ENCODE measurements at regions not wholly inside any gene's neighbourhood (a gene's known extent, or its start where the extent isn't known, plus 50 kb on each side); places are given as distances from the start of the nearest gene placed in this dataset.

DNA sequence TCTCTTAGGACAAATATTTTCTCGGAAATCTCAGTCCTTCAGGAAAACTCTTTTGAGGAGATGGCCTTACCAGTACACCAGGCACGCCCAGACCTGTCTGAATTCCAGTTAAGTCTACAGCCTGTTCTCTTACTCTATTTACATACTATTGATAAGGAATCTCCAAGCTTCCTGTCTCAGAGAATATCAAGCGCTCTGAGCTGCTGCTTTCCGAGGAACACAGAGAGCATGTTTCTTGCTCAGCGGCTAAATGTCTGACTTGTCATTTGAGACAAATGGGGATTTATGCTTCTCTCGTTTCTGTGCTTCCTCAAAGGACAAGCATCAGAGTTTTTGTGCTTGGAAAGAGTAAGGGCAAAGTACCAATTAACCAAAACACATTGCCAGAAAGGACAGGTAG, 112.4 kb upstream of the CCDC54 start:
- POLR2A ChIA-PET = no interaction called here

DNA sequence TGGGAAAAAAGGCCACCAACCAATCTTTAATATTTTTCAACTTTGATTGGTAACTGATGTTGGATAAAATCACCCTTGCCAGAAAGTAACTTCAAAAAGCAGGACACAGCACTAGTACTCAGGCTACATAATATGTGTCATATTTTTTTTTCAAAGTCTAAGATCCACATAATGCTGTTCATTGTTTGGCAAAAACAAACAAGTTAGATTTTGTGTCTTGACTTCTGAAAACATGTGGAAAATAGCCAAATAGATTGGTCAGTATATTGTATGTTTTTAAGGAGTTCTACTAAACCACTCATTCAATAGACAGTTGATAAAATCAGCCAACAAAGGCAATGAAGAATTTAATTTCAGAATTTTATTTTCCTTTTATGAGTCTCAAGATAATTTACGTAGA, 111.7 kb upstream of the CCDC54 start:
- ChIA-PET CTCF (interaction anchor here (5.1 to 10.6 kb wide), 2 partner anchors 156 to 163 kb away, joined by 43 to 287 read pairs; no protein-coding TSS in a partner anchor), POLR2A (no interaction called here)
- TF ChIP-seq, protein P1, sequence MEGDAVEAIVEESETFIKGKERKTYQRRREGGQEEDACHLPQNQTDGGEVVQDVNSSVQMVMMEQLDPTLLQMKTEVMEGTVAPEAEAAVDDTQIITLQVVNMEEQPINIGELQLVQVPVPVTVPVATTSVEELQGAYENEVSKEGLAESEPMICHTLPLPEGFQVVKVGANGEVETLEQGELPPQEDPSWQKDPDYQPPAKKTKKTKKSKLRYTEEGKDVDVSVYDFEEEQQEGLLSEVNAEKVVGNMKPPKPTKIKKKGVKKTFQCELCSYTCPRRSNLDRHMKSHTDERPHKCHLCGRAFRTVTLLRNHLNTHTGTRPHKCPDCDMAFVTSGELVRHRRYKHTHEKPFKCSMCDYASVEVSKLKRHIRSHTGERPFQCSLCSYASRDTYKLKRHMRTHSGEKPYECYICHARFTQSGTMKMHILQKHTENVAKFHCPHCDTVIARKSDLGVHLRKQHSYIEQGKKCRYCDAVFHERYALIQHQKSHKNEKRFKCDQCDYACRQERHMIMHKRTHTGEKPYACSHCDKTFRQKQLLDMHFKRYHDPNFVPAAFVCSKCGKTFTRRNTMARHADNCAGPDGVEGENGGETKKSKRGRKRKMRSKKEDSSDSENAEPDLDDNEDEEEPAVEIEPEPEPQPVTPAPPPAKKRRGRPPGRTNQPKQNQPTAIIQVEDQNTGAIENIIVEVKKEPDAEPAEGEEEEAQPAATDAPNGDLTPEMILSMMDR (IDR thresholded peaks at IDR 0.05; ENCODE audit: insufficient read depth, low read length, missing control alignments) = no peak
- H3K4me3 ChIP-seq (ENCODE audit: low read depth, low read length) = no peak overlapping the region
- no peak for DNase-seq (ENCODE audit: low read depth, low spot score)

More for the DNA sequence above, 112.4 kb upstream of the CCDC54 start:
- H3K4me3 ChIP-seq (ENCODE audit: low read depth, low read length) = no peak overlapping the region
- no peak for DNase-seq (ENCODE audit: low read depth, low spot score)
- CTCF ChIA-PET = no interaction called here
- TF ChIP-seq, protein P1 (IDR thresholded peaks at IDR 0.05; ENCODE audit: insufficient read depth, low read length, missing control alignments) = no peak

DNA sequence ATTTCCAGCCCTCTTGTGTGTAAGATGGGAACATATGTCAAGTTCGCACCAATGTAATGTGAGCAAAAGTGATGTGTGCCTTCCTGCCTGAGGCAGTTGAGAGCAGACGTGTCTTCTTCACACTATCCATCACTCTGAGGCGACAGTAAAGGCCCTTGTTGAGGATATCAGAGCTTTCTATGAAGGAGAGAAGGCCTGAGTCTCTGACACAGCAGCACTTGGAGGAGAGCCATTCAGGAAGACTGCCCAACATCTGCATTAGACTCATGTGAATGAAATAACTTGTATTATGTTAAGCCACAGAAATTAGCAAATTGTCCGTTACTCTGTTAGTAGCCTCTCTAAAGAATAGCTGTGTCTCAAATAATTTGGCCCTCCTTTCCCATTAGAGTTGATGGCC, 108.8 kb upstream of the CCDC54 start:
- CTCF ChIA-PET = interaction anchor here (1.0 to 10.6 kb wide), 6 partner anchors 9 to 160 kb away, joined by 3 to 287 read pairs (median 10); no protein-coding TSS in a partner anchor
- H3K4me3 ChIP-seq (ENCODE audit: low read depth, low read length) = no peak overlapping the region
- POLR2A ChIA-PET = no interaction called here
- no peak for DNase-seq (ENCODE audit: low read depth, low spot score)
- TF ChIP-seq, protein P1 (IDR thresholded peaks at IDR 0.05; ENCODE audit: insufficient read depth, low read length, missing control alignments) = no peak

DNA sequence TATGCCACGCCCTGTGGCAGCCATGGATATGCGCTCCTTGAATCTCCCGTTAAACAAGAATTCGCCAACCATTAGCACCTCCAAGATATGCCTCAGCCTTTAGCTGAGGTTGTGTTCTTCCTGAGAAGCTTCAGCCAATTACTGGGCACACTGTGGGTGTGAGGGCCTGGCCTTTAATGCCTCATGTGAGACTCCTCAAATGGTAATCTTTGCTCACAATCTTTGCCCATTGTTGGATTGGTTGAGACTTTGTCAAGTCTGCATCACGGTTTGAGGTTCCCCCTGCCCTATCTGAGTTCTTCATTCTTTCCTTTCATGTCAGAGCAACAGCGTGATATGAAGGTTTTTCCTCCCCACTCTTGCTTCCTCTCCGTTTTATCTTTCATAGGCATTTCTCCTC, 108.1 kb upstream of the CCDC54 start:
- no peak for DNase-seq (ENCODE audit: low read depth, low spot score)
- TF ChIP-seq, protein P1 (IDR thresholded peaks at IDR 0.05; ENCODE audit: insufficient read depth, low read length, missing control alignments) = no peak
- CTCF ChIA-PET = interaction anchor here (1.3 to 10.6 kb wide), 7 partner anchors 9 to 307 kb away, joined by 3 to 287 read pairs (median 7); no protein-coding TSS in a partner anchor
- H3K4me3 ChIP-seq (ENCODE audit: low read depth, low read length) = no peak overlapping the region
- POLR2A ChIA-PET = no interaction called here

DNA sequence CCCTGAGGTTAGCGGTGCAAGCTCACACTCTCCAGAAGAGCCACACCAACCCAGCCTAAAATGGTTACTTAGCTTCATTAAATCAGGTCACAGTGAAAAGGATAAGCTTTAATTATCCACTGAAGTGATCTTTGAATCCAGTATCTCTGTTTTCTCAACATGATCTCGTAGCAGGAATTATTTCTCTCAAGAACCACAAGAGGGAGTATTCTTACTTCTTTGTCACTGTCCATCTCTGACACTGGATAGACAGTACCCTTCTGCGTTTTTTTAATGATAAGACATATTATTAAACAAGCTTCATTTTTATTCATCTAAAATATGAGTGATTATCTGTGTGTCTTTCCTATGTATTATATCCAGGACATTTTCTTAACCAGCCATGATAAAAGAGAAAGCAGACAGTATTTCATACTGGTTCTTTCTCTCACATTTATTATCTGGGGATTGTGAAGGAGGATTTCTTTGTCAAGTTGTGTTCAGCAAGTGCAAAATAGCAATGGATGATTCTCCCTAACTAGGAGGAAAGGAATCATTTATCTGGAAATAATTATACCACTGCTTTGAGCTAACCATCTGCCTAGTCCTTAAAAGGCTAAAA, 105.4 kb upstream of the CCDC54 start:
- POLR2A ChIA-PET = no interaction called here

DNA sequence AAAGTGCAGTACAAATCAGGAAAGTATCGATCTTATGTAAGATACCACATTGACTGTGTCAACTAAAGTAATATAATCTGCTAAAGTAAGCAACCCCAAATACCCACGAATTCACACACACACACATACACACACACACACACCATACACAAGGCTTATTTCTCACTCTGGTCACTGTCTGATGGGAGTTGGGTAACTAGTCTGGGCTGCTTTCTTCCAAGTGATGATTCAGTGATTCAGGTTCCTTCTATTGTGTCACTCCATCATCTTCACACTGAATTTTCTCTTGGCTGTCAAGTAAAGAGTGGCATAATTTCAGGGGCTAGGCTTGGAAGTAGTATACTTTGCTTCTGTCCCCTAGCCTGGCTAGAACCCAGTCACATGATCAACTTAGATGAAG, 104.8 kb upstream of the CCDC54 start:
- POLR2A ChIA-PET = no interaction called here

More for the DNA sequence above, 105.4 kb upstream of the CCDC54 start:
- no peak overlapping the region for H3K4me3 ChIP-seq (ENCODE audit: low read depth, low read length)
- CTCF ChIA-PET = interaction anchor here (0.6 to 10.6 kb wide), 61 partner anchors 9 to 724 kb away, joined by 3 to 287 read pairs (median 4); no protein-coding TSS in a partner anchor
- TF ChIP-seq, protein P1 (IDR thresholded peaks at IDR 0.05; ENCODE audit: insufficient read depth, low read length, missing control alignments) = peak; percentile 31
- DNase-seq (ENCODE audit: low read depth, low spot score) = peak; percentile 10

More for the DNA sequence above, 104.8 kb upstream of the CCDC54 start:
- DNase-seq (ENCODE audit: low read depth, low spot score) = no peak
- CTCF ChIA-PET = interaction anchor here (0.8 to 10.6 kb wide), 46 partner anchors 9 to 468 kb away, joined by 3 to 287 read pairs (median 7); no protein-coding TSS in a partner anchor
- TF ChIP-seq, protein P1 (IDR thresholded peaks at IDR 0.05; ENCODE audit: insufficient read depth, low read length, missing control alignments) = no peak
- H3K4me3 ChIP-seq (ENCODE audit: low read depth, low read length) = no peak overlapping the region

Data from AG04449 (cell line).